Activated T-helper 17 cell treated with anti-CD3 and anti-CD28 coated beads, Interleukin-2, amount 50 U/mL, for 72 hours (primary cell): ENCODE measurements at regions not wholly inside any gene's neighbourhood (a gene's known extent, or its start where the extent isn't known, plus 50 kb on each side); places are given as distances from the start of the nearest gene placed in this dataset.
"Not testable (repeated sequence)": the region's sequence is repeated elsewhere in the genome, so short reads cannot be mapped to it uniquely, and the experiment has no call there.

Experiments
- ATAC-seq: fragments of 150-1000 bp; cut with Tn5 transposase; replicated peaks from 2 replicates; pipeline ENCODE4 v1.10.0; 2021; ENCODE audit warnings: mild to moderate bottlenecking, moderate library complexity
- H3K27ac Mint-ChIP-seq: one replicate; pipeline ENCODE4 v1.8.0; 2022; ENCODE audit warnings: mixed read lengths
- H3K27me3 Mint-ChIP-seq: one replicate; pipeline ENCODE4 v1.8.0; 2022; ENCODE audit warnings: mixed read lengths
- H3K36me3 Mint-ChIP-seq: one replicate; pipeline ENCODE4 v1.8.0; 2022; ENCODE audit warnings: low read depth, mild to moderate bottlenecking, mixed read lengths
- H3K4me1 Mint-ChIP-seq: one replicate; pipeline ENCODE4 v1.8.0; 2022; ENCODE audit warnings: mixed read lengths
- H3K4me3 Mint-ChIP-seq: one replicate; pipeline ENCODE4 v1.8.0; 2022; ENCODE audit warnings: mild to moderate bottlenecking, mixed read lengths
- H3K9me3 Mint-ChIP-seq: one replicate; pipeline ENCODE4 v1.8.0; 2022; ENCODE audit warnings: mixed read lengths

DNA sequence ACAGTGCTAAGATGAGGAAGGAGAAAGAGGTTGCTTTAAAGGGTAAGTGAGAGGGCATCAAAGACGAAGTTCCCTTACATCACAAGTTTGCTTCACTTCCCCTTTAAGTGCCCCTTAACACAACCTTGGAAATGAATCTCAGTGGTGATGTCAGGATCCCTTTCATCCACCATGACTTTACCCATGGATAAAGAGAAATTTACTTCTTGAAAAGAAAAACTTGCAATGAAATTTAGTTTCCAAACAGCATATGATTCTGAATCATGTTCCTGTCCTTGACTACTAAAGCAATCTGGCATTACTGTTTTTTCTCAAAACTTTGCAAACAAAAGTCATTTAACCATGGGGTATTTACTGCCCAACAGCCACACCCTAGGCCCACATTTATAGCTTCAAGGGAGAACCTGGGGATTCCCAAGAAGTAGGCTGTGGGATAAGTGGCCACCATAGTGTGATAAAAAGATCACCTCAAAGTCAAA is 135.9 kb downstream of the ITGB8 start:
- H3K9me3 Mint-ChIP-seq, result peaks cover 5% of the 10 kb centered on the region
- H3K4me3 Mint-ChIP-seq, result no peak overlapping the region
- H3K4me1 Mint-ChIP-seq, result no peaks in the 10 kb centered on the region
- no peak for ATAC-seq
- no peaks in the 10 kb centered on the region for H3K36me3 Mint-ChIP-seq
- H3K27me3 Mint-ChIP-seq, result no peaks in the 10 kb centered on the region
- H3K27ac Mint-ChIP-seq, result no peak overlapping the region

- no peaks in the 10 kb centered on the region for H3K27me3 Mint-ChIP-seq
- no peak overlapping the region for H3K4me3 Mint-ChIP-seq
- no peak overlapping the region for H3K27ac Mint-ChIP-seq
- peaks cover 5% of the 10 kb centered on the region for H3K9me3 Mint-ChIP-seq
- no peaks in the 10 kb centered on the region for H3K4me1 Mint-ChIP-seq
- no peaks in the 10 kb centered on the region for H3K36me3 Mint-ChIP-seq
- no peak for ATAC-seq
Observed at GRCh38 chr7:20470082-20470481, 139.4 kb downstream of the ITGB8 start.

GRCh38 chr7:20470726-20471125 is 140.0 kb downstream of the ITGB8 start:
- H3K27me3 Mint-ChIP-seq, result no peaks in the 10 kb centered on the region

GRCh38 chr7:20474249-20474648 is 141.2 kb upstream of the ABCB5 start:
- H3K4me3 Mint-ChIP-seq, result no peak overlapping the region
- H3K4me1 Mint-ChIP-seq, result no peaks in the 10 kb centered on the region
- H3K9me3 Mint-ChIP-seq, result peaks cover 5% of the 10 kb centered on the region
- ATAC-seq, result no peak
- H3K36me3 Mint-ChIP-seq, result no peaks in the 10 kb centered on the region
- H3K27ac Mint-ChIP-seq, result no peak overlapping the region
- H3K27me3 Mint-ChIP-seq, result no peaks in the 10 kb centered on the region

More at GRCh38 chr7:20470726-20471125, 140.0 kb downstream of the ITGB8 start:
- H3K4me3 Mint-ChIP-seq, result no peak overlapping the region
- ATAC-seq, result no peak
- H3K27ac Mint-ChIP-seq, result no peak overlapping the region
- H3K9me3 Mint-ChIP-seq, result peaks cover 5% of the 10 kb centered on the region
- no peaks in the 10 kb centered on the region for H3K36me3 Mint-ChIP-seq
- no peaks in the 10 kb centered on the region for H3K4me1 Mint-ChIP-seq

GRCh38 chr7:20475756-20476155 is 139.7 kb upstream of the ABCB5 start:
- Mint-ChIP-seq H3K36me3 (no peaks in the 10 kb centered on the region), H3K27ac (no peak overlapping the region), H3K4me3 (no peak overlapping the region), H3K9me3 (peaks cover under 1% of the 10 kb centered on the region), H3K27me3 (no peaks in the 10 kb centered on the region), H3K4me1 (no peaks in the 10 kb centered on the region)
- ATAC-seq, result no peak

DNA sequence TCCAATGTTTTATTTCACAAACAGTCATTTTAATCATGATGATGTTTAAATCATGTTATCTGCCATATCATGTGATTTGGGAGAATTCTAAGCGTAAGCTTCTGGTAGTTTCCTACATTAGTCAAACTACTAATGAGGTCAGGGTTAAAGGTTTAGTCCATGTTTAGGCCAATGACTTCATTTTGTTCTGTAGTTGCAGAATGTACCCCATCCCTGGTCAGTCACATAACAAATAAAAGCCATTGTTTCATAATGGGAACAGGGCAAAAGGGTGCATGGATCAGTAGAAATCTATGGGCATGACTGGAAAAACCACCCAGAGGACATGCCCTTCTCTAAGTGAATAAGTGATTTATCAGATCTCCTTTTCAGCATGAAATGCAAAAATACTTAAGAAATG is 138.4 kb upstream of the ABCB5 start:
- no peak for ATAC-seq
- Mint-ChIP-seq H3K4me3 (no peak overlapping the region), H3K4me1 (no peaks in the 10 kb centered on the region), H3K9me3 (no peaks in the 10 kb centered on the region), H3K36me3 (no peaks in the 10 kb centered on the region), H3K27me3 (peaks cover 3% of the 10 kb centered on the region), H3K27ac (no peak overlapping the region)

DNA sequence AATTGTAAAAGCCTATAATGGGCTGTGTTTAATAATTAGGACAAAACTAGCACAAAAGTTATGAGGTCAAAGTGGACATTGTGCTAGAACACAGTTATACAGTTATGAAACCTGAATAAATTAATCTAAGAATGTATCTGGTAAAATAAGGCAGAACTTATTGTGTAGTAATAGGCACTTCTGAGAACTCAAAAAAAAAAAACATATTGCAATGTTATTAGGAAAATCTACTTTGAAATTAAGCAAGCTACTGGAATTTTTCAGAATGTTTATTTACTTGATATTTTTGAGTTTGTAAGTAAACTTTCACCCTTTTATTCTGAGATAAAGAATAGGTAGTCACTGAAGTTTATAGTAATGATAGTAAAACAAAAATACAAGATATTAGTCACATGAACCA is 135.8 kb upstream of the ABCB5 start:
- H3K27ac Mint-ChIP-seq, result no peak overlapping the region
- ATAC-seq, result no peak
- no peak overlapping the region for H3K4me3 Mint-ChIP-seq
- no peaks in the 10 kb centered on the region for H3K9me3 Mint-ChIP-seq
- H3K4me1 Mint-ChIP-seq, result no peaks in the 10 kb centered on the region
- peaks cover 3% of the 10 kb centered on the region for H3K27me3 Mint-ChIP-seq
- H3K36me3 Mint-ChIP-seq, result no peaks in the 10 kb centered on the region

- Mint-ChIP-seq H3K27me3 (peaks cover 3% of the 10 kb centered on the region), H3K4me3 (no peak overlapping the region), H3K27ac (no peak overlapping the region), H3K9me3 (no peaks in the 10 kb centered on the region), H3K36me3 (no peaks in the 10 kb centered on the region), H3K4me1 (no peaks in the 10 kb centered on the region)
- ATAC-seq, result no peak
Observed at GRCh38 chr7:20482071-20482470, 133.4 kb upstream of the ABCB5 start.

DNA sequence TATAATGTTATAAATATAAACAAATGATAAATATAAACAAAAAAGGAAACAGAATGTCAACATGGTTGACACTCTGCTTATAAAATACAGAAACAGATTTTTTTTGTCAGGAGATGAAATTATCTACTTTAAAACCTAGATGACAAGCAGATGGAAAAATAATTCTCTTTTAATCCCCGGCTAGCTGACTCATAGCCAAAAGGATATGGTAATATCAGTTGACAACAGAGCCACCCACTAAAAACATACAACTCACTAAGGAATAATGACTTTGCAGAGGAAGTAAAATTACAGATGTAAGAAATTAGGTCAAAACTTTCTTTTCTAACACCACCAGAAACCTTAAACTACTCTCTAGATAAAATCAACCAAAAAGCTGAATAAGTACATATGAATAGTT is 131.1 kb upstream of the ABCB5 start:
- no peak overlapping the region for H3K4me3 Mint-ChIP-seq
- peaks cover 3% of the 10 kb centered on the region for H3K27me3 Mint-ChIP-seq
- no peaks in the 10 kb centered on the region for H3K36me3 Mint-ChIP-seq
- no peak for ATAC-seq
- peaks cover 13% of the 10 kb centered on the region for H3K9me3 Mint-ChIP-seq
- H3K27ac Mint-ChIP-seq, result no peak overlapping the region
- no peaks in the 10 kb centered on the region for H3K4me1 Mint-ChIP-seq

- Mint-ChIP-seq H3K9me3 (peaks cover 22% of the 10 kb centered on the region), H3K4me3 (no peak overlapping the region), H3K36me3 (no peaks in the 10 kb centered on the region), H3K27me3 (no peaks in the 10 kb centered on the region), H3K27ac (no peak overlapping the region), H3K4me1 (no peaks in the 10 kb centered on the region)
- no peak for ATAC-seq
Observed at GRCh38 chr7:20488850-20489249, 126.6 kb upstream of the ABCB5 start.

DNA sequence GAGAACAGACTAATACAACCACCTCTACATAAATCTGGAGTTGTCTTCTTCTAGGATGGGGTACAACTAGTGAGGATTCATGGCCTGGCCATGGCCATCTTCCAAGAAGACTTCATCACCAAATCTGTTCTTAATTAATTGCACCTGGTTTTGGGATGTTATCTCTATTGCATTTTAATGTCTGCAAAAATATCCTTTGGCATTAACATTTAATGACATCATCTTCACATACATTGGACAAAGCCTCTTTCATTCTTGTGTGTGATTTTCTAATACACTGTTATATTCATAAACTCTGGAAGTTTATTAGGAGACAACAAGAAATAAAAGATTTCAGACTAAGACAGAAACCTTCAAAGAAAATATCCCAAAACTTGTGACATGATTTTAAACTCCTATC is 124.2 kb upstream of the ABCB5 start:
- H3K36me3 Mint-ChIP-seq, result no peaks in the 10 kb centered on the region
- H3K4me3 Mint-ChIP-seq, result no peak overlapping the region
- ATAC-seq, result no peak
- H3K4me1 Mint-ChIP-seq, result no peaks in the 10 kb centered on the region
- H3K9me3 Mint-ChIP-seq, result peaks cover 22% of the 10 kb centered on the region
- no peak overlapping the region for H3K27ac Mint-ChIP-seq
- H3K27me3 Mint-ChIP-seq, result no peaks in the 10 kb centered on the region

GRCh38 chr7:20494566-20494965 is 120.9 kb upstream of the ABCB5 start:
- ATAC-seq, result no peak
- H3K4me3 Mint-ChIP-seq, result no peak overlapping the region
- no peaks in the 10 kb centered on the region for H3K4me1 Mint-ChIP-seq
- no peak overlapping the region for H3K27ac Mint-ChIP-seq
- H3K27me3 Mint-ChIP-seq, result no peaks in the 10 kb centered on the region
- H3K36me3 Mint-ChIP-seq, result no peaks in the 10 kb centered on the region
- H3K9me3 Mint-ChIP-seq, result peaks cover 11% of the 10 kb centered on the region

- H3K27me3 Mint-ChIP-seq, H3K36me3 Mint-ChIP-seq, H3K27ac Mint-ChIP-seq, H3K4me3 Mint-ChIP-seq, ATAC-seq, H3K4me1 Mint-ChIP-seq: not testable (repeated sequence)
- H3K9me3 Mint-ChIP-seq, result peaks cover 15% of the 10 kb centered on the region
Observed at GRCh38 chr7:20501473-20501872, 114.0 kb upstream of the ABCB5 start.

DNA sequence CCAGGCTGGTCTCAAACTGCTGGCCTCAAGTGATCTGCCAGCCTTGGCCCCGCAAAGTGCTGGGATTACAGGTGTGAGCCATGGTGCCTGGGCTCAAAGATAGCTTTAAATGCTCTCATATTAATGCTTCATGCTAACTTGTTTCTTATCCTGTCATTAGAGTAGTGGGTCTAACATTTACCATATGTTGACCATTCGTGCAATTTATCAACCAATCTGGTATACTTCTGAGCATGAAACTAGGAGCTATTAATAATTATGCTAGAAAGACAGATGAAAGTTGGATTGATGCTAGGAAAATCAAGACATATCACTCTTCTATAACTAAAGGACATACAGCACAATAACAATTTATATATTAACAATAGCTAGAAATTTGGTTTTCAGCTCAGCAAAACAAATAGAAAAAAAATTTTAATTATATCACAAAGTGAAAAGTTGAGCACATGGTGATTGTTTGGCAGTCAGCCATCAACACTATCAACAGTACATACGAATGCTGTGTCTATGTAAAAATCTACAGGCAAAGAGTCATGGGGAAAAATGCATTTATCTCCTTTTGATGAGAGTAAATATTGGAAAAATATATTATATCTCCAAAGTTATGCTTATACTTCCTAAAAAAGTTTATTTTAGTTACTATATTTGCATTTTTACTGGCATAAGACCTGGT is 112.1 kb upstream of the ABCB5 start:
- no peak overlapping the region for H3K27ac Mint-ChIP-seq
- H3K36me3 Mint-ChIP-seq, result no peaks in the 10 kb centered on the region
- H3K9me3 Mint-ChIP-seq, result peaks cover 15% of the 10 kb centered on the region
- no peaks in the 10 kb centered on the region for H3K4me1 Mint-ChIP-seq
- ATAC-seq, result no peak
- H3K4me3 Mint-ChIP-seq, result no peak overlapping the region
- no peaks in the 10 kb centered on the region for H3K27me3 Mint-ChIP-seq

GRCh38 chr7:20504060-20504459 is 111.4 kb upstream of the ABCB5 start:
- Mint-ChIP-seq H3K27me3 (no peaks in the 10 kb centered on the region), H3K9me3 (peaks cover 13% of the 10 kb centered on the region), H3K4me1 (no peaks in the 10 kb centered on the region), H3K27ac (no peak overlapping the region), H3K4me3 (no peak overlapping the region), H3K36me3 (no peaks in the 10 kb centered on the region)
- no peak for ATAC-seq

- H3K9me3 Mint-ChIP-seq, result peaks cover 7% of the 10 kb centered on the region
- no peak for ATAC-seq
- H3K4me3 Mint-ChIP-seq, result no peak overlapping the region
- H3K36me3 Mint-ChIP-seq, result no peaks in the 10 kb centered on the region
- no peaks in the 10 kb centered on the region for H3K27me3 Mint-ChIP-seq
- H3K27ac Mint-ChIP-seq, result no peak overlapping the region
- H3K4me1 Mint-ChIP-seq, result no peaks in the 10 kb centered on the region
Observed at GRCh38 chr7:20506175-20506574, 109.3 kb upstream of the ABCB5 start.
